ENCODE measurements at regions not wholly inside any gene's neighbourhood (a gene's known extent, or its start where the extent isn't known, plus 50 kb on each side); places are given as distances from the start of the nearest gene placed in this dataset.

DNA sequence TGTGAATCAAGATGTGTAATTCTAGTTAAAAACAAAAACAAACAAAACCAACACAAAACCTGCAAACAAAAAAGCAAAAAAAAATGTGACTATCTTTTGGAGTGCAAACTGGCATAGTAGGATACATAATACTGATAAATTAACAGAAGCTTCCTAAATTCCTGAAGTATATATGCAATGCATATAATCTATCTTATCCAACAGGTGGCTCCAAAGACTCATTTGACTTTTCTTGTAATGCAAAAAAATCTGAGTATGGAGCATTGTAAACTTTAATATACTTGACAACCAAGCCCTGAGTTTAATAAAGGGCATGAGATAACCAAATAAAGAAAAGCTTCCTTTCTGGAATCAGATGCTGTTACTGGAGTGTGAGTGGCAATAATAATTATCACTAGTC is 1003.6 kb downstream of the FSCB start:
- no peak for TF ChIP-seq CTCF (IDR thresholded peaks at IDR 0.05 in 4 of 5, conservative IDR thresholded peaks at IDR 0.05 in 1 of 5)
- TF ChIP-seq POLR2A (IDR thresholded peaks at IDR 0.05): no peak

Data from gastrocnemius medialis (tissue), 4 donors.